ENCODE measurements at regions not wholly inside any gene's neighbourhood (a gene's known extent, or its start where the extent isn't known, plus 50 kb on each side); places are given as distances from the start of the nearest gene placed in this dataset.

DNA sequence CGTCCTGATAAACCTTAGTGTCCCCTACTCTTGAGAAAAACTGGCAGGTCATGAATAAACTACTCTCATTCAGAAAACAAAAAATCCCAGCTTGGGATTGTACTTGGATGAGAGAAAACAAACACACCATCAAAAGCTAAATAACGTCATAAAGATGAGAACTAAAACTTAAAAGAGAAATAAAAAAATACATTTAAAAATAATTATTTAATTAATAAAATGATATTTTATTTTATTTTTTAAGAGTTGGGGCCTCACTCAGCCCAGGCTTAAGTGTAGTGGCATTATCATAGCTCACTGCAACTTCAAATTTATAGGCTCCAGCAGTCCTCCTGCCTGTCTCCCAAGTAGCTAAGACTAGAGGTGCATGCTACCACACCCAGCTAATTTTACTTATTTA lies 125.4 kb upstream of the CA10 start:
- Histone ChIP-seq H3K9me3 (ENCODE audit: control extremely low read depth in 1 of 5, control insufficient read depth in 4 of 5, insufficient read depth in 2 of 5, low read depth in 1 of 5, low read length in 4 of 5) (no peaks in the 10 kb centered on the region), H3K4me3 (ENCODE audit: control insufficient read depth in 1 of 7, extremely low read depth in 1 of 7, insufficient read depth in 4 of 7, low read depth in 2 of 7, low read length in 6 of 7) (no peak overlapping the region), H3K4me1 (ENCODE audit: control extremely low read depth in 1 of 4, control insufficient read depth in 4 of 4, insufficient read depth in 4 of 4, low read length in 3 of 4) (no peaks in the 10 kb centered on the region), H3K27ac (ENCODE audit: insufficient read depth in 1 of 2, low read depth in 1 of 2, low read length in 2 of 2, poor library complexity in 1 of 2, severe bottlenecking in 2 of 2) (no peak overlapping the region), H3K36me3 (ENCODE audit: control insufficient read depth in 4 of 4, insufficient read depth in 4 of 4, low read length in 3 of 4) (no peaks in the 10 kb centered on the region), H3K27me3 (replicated peaks in 2 of 5; ENCODE audit: control insufficient read depth in 4 of 5, insufficient read depth in 5 of 5, low read length in 4 of 5) (no peaks in the 10 kb centered on the region)
- no peak for DNase-seq
- ChIA-PET CTCF (no interaction called here), POLR2A (no interaction called here)
- WGBS (ENCODE audit: insufficient coverage) = no CpG with 5 or more reads among the region's 2 CpGs

DNA sequence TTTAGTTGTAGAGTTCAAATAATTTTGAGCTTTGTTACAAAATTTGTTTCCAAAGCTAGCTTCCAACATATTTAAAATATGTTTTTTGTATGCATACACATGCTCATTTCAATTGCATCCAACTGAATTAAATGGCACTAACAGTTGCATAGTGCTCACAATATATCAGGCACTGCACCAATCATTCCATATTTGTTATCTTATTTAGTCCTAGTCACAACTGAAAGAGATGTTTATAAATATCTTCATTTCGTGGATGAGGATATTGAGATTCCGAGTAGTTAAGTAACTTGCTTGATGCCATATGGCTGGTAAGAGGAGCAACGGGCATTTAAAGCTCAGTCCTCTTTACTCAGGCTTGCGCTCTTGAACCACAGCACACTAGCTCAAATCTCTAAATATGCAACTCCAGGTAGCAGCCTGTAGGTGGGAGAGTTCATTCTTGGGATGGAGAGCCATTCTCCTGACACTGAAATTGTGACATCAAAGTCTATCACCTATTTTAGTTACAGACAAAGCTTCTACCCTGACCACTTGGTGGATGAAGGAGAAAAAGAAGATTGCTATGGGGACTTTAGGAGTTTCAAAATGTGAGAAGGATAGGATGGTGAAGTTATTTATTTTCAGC lies 118.0 kb upstream of the CA10 start:
- CTCF ChIA-PET = no interaction called here
- H3K4me1 ChIP-seq (ENCODE audit: control extremely low read depth in 1 of 4, control insufficient read depth in 4 of 4, insufficient read depth in 4 of 4, low read length in 3 of 4) = no peaks in the 10 kb centered on the region
- no CpG with 5 or more reads among the region's 4 CpGs for WGBS (ENCODE audit: insufficient coverage)
- H3K27me3 ChIP-seq (replicated peaks in 2 of 5; ENCODE audit: control insufficient read depth in 4 of 5, insufficient read depth in 5 of 5, low read length in 4 of 5) = no peaks in the 10 kb centered on the region
- H3K36me3 ChIP-seq (ENCODE audit: control insufficient read depth in 4 of 4, insufficient read depth in 4 of 4, low read length in 3 of 4) = no peaks in the 10 kb centered on the region
- no peak overlapping the region for H3K4me3 ChIP-seq (ENCODE audit: control insufficient read depth in 1 of 7, extremely low read depth in 1 of 7, insufficient read depth in 4 of 7, low read depth in 2 of 7, low read length in 6 of 7)
- DNase-seq = no peak
- POLR2A ChIA-PET = no interaction called here
- no peak overlapping the region for H3K27ac ChIP-seq (ENCODE audit: insufficient read depth in 1 of 2, low read depth in 1 of 2, low read length in 2 of 2, poor library complexity in 1 of 2, severe bottlenecking in 2 of 2)
- no peaks in the 10 kb centered on the region for H3K9me3 ChIP-seq (ENCODE audit: control extremely low read depth in 1 of 5, control insufficient read depth in 4 of 5, insufficient read depth in 2 of 5, low read depth in 1 of 5, low read length in 4 of 5)

DNA sequence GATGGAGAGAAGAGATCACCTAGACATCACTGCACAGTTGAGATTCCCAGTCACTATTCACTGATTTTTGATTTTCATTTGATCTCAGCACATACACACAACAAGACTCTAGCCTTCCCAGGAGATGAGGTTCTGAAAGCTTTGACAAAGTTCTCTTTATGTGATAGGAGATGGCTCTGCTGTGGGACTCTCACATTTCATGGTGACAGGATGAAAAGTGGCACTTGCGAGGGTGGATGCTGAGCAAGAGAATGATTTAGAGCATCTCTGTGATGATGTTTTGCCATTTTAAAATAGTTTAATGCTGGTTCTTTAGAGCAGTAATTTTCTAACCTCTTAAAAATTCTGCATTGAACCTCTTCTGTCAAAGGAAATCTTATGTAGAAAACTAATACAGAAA lies 113.3 kb upstream of the CA10 start:
- Histone ChIP-seq H3K27me3 (replicated peaks in 2 of 5; ENCODE audit: control insufficient read depth in 4 of 5, insufficient read depth in 5 of 5, low read length in 4 of 5) (no peaks in the 10 kb centered on the region), H3K4me3 (ENCODE audit: control insufficient read depth in 1 of 7, extremely low read depth in 1 of 7, insufficient read depth in 4 of 7, low read depth in 2 of 7, low read length in 6 of 7) (no peak overlapping the region), H3K9me3 (ENCODE audit: control extremely low read depth in 1 of 5, control insufficient read depth in 4 of 5, insufficient read depth in 2 of 5, low read depth in 1 of 5, low read length in 4 of 5) (no peaks in the 10 kb centered on the region), H3K4me1 (ENCODE audit: control extremely low read depth in 1 of 4, control insufficient read depth in 4 of 4, insufficient read depth in 4 of 4, low read length in 3 of 4) (no peaks in the 10 kb centered on the region), H3K27ac (ENCODE audit: insufficient read depth in 1 of 2, low read depth in 1 of 2, low read length in 2 of 2, poor library complexity in 1 of 2, severe bottlenecking in 2 of 2) (no peak overlapping the region), H3K36me3 (ENCODE audit: control insufficient read depth in 4 of 4, insufficient read depth in 4 of 4, low read length in 3 of 4) (no peaks in the 10 kb centered on the region)
- CTCF ChIA-PET = no interaction called here
- 100% methylated on average over 1 of the region's 1 CpG for WGBS (ENCODE audit: insufficient coverage)
- POLR2A ChIA-PET = no interaction called here
- DNase-seq = no peak

DNA sequence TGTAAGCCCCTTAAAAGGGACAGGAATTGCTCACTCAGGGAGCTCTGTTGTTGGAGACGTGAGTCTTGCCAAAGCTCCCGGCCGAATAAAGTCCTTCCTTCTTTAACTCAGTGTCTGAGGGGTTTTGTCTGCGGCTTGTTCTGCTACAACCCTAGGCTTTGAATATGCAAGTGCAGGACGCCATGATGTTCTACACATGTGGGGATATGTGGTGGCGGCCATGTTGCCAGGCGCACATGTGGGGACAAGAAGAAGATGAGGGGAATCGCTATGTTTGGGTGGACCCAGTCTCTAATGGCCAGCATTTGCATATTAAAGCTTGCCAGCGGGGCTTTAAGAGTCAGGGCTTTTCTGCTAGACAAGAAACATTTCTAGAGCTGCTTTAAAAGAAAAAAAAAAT lies 96.8 kb upstream of the CA10 start:
- Histone ChIP-seq H3K9me3 (ENCODE audit: control extremely low read depth in 1 of 5, control insufficient read depth in 4 of 5, insufficient read depth in 2 of 5, low read depth in 1 of 5, low read length in 4 of 5) (no peaks in the 10 kb centered on the region), H3K27ac (ENCODE audit: insufficient read depth in 1 of 2, low read depth in 1 of 2, low read length in 2 of 2, poor library complexity in 1 of 2, severe bottlenecking in 2 of 2) (no peak overlapping the region), H3K4me3 (ENCODE audit: control insufficient read depth in 1 of 7, extremely low read depth in 1 of 7, insufficient read depth in 4 of 7, low read depth in 2 of 7, low read length in 6 of 7) (no peak overlapping the region), H3K4me1 (ENCODE audit: control extremely low read depth in 1 of 4, control insufficient read depth in 4 of 4, insufficient read depth in 4 of 4, low read length in 3 of 4) (no peaks in the 10 kb centered on the region), H3K36me3 (ENCODE audit: control insufficient read depth in 4 of 4, insufficient read depth in 4 of 4, low read length in 3 of 4) (no peaks in the 10 kb centered on the region), H3K27me3 (replicated peaks in 2 of 5; ENCODE audit: control insufficient read depth in 4 of 5, insufficient read depth in 5 of 5, low read length in 4 of 5) (no peaks in the 10 kb centered on the region)
- no peak for DNase-seq
- POLR2A ChIA-PET = no interaction called here
- CTCF ChIA-PET = no interaction called here
- WGBS (ENCODE audit: insufficient coverage) = 97% methylated on average over 9 of the region's 9 CpGs

GRCh38 chr17:52244689-52245088 lies 86.2 kb upstream of the CA10 start:
- no peaks in the 10 kb centered on the region for H3K36me3 ChIP-seq (ENCODE audit: control insufficient read depth in 4 of 4, insufficient read depth in 4 of 4, low read length in 3 of 4)
- CTCF ChIA-PET = no interaction called here
- H3K4me3 ChIP-seq (ENCODE audit: control insufficient read depth in 1 of 7, extremely low read depth in 1 of 7, insufficient read depth in 4 of 7, low read depth in 2 of 7, low read length in 6 of 7) = no peak overlapping the region
- no peaks in the 10 kb centered on the region for H3K27me3 ChIP-seq (replicated peaks in 2 of 5; ENCODE audit: control insufficient read depth in 4 of 5, insufficient read depth in 5 of 5, low read length in 4 of 5)
- no peaks in the 10 kb centered on the region for H3K9me3 ChIP-seq (ENCODE audit: control extremely low read depth in 1 of 5, control insufficient read depth in 4 of 5, insufficient read depth in 2 of 5, low read depth in 1 of 5, low read length in 4 of 5)
- no peaks in the 10 kb centered on the region for H3K4me1 ChIP-seq (ENCODE audit: control extremely low read depth in 1 of 4, control insufficient read depth in 4 of 4, insufficient read depth in 4 of 4, low read length in 3 of 4)
- no peak for DNase-seq
- WGBS (ENCODE audit: insufficient coverage) = no CpG with 5 or more reads among the region's 2 CpGs
- no peak overlapping the region for H3K27ac ChIP-seq (ENCODE audit: insufficient read depth in 1 of 2, low read depth in 1 of 2, low read length in 2 of 2, poor library complexity in 1 of 2, severe bottlenecking in 2 of 2)
- POLR2A ChIA-PET = no interaction called here

GRCh38 chr17:52242268-52242667 lies 83.8 kb upstream of the CA10 start:
- 86% methylated on average over 2 of the region's 2 CpGs for WGBS (ENCODE audit: insufficient coverage)
- no peaks in the 10 kb centered on the region for H3K4me1 ChIP-seq (ENCODE audit: control extremely low read depth in 1 of 4, control insufficient read depth in 4 of 4, insufficient read depth in 4 of 4, low read length in 3 of 4)

DNA sequence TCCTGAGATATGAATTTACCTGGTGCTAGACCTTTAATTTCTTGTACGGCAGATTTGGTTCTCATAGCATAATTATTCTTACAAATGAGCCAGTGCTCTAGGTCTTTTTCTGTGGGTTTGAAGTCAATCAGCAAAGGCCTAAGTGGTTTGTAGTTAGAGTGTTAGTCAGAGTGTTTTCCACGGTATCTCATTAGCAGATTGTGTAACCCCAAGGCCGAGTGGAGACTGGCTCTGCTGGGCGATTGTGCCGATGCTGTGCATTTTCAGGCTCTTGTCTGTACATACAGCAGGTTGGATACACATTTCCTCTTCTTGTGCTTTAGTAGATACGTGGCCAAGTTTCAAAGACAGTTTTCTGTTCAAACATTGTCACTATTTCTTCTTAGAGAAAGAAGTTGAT lies 78.6 kb upstream of the CA10 start:
- Histone ChIP-seq H3K4me3 (ENCODE audit: control insufficient read depth in 1 of 7, extremely low read depth in 1 of 7, insufficient read depth in 4 of 7, low read depth in 2 of 7, low read length in 6 of 7) (no peak overlapping the region), H3K27ac (ENCODE audit: insufficient read depth in 1 of 2, low read depth in 1 of 2, low read length in 2 of 2, poor library complexity in 1 of 2, severe bottlenecking in 2 of 2) (no peak overlapping the region), H3K27me3 (replicated peaks in 2 of 5; ENCODE audit: control insufficient read depth in 4 of 5, insufficient read depth in 5 of 5, low read length in 4 of 5) (peaks cover 0 to 2% (median 0%) of the 10 kb centered on the region in 5 experiments), H3K36me3 (ENCODE audit: control insufficient read depth in 4 of 4, insufficient read depth in 4 of 4, low read length in 3 of 4) (no peaks in the 10 kb centered on the region), H3K4me1 (ENCODE audit: control extremely low read depth in 1 of 4, control insufficient read depth in 4 of 4, insufficient read depth in 4 of 4, low read length in 3 of 4) (no peaks in the 10 kb centered on the region), H3K9me3 (ENCODE audit: control extremely low read depth in 1 of 5, control insufficient read depth in 4 of 5, insufficient read depth in 2 of 5, low read depth in 1 of 5, low read length in 4 of 5) (no peaks in the 10 kb centered on the region)
- no peak for DNase-seq
- ChIA-PET CTCF (no interaction called here), POLR2A (no interaction called here)
- WGBS (ENCODE audit: insufficient coverage) = 92% methylated on average over 5 of the region's 6 CpGs

More at GRCh38 chr17:52242268-52242667, 83.8 kb upstream of the CA10 start:
- no peak for DNase-seq
- POLR2A ChIA-PET = no interaction called here
- Histone ChIP-seq H3K9me3 (ENCODE audit: control extremely low read depth in 1 of 5, control insufficient read depth in 4 of 5, insufficient read depth in 2 of 5, low read depth in 1 of 5, low read length in 4 of 5) (no peaks in the 10 kb centered on the region), H3K4me3 (ENCODE audit: control insufficient read depth in 1 of 7, extremely low read depth in 1 of 7, insufficient read depth in 4 of 7, low read depth in 2 of 7, low read length in 6 of 7) (no peak overlapping the region), H3K27me3 (replicated peaks in 2 of 5; ENCODE audit: control insufficient read depth in 4 of 5, insufficient read depth in 5 of 5, low read length in 4 of 5) (peaks cover 0 to 2% (median 0%) of the 10 kb centered on the region in 5 experiments), H3K27ac (ENCODE audit: insufficient read depth in 1 of 2, low read depth in 1 of 2, low read length in 2 of 2, poor library complexity in 1 of 2, severe bottlenecking in 2 of 2) (no peak overlapping the region), H3K36me3 (ENCODE audit: control insufficient read depth in 4 of 4, insufficient read depth in 4 of 4, low read length in 3 of 4) (no peaks in the 10 kb centered on the region)
- CTCF ChIA-PET = no interaction called here
